MCF 10A (cell line): ENCODE measurements at regions not wholly inside any gene's neighbourhood (a gene's known extent, or its start where the extent isn't known, plus 50 kb on each side); places are given as distances from the start of the nearest gene placed in this dataset.
A peak's percentile ranks its signal among the peaks of the same experiment; 100 is the strongest.
"Not testable (repeated sequence)": the region's sequence is repeated elsewhere in the genome, so short reads cannot be mapped to it uniquely, and the experiment has no call there.

Source experiments
- BruUV-seq: library from RNA; stranded (reverse); fragments of 400-500 nt; replicated peaks from 2 replicates; lab custom pipeline; 2021; lab: Mats Ljungman, UMichigan
- CTCF ChIA-PET: fragments of 300-600 bp; sonication (Branson Sonifier 250); formaldehyde crosslinking; extraction: SDS; loops from one replicate; lab custom pipeline; 2021; ENCODE audit warnings: antibody characterized with exemption, inconsistent platforms; lab: Yijun Ruan, JAX
- POLR2A ChIA-PET: fragments of 300-600, 350-650 bp; sonication (Branson Sonifier 250); formaldehyde crosslinking; extraction: SDS; loops from one replicate; lab custom pipeline; 2020; ENCODE audit warnings: antibody characterized with exemption, inconsistent platforms; lab: Yijun Ruan, JAX
- DNase-seq: peaks from one replicate; pipeline ENCODE4 v3.0.0-alpha.2; 2018; ENCODE audit not compliant: unreplicated experiment
- H3K27ac Mint-ChIP-seq: one replicate; pipeline ENCODE4 v1.8.0; 2022; ENCODE audit warnings: mild to moderate bottlenecking, low read depth, mixed read lengths; ENCODE audit not compliant: unreplicated experiment
- H3K27me3 Mint-ChIP-seq: one replicate; pipeline ENCODE4 v1.8.0; 2022; ENCODE audit warnings: mixed read lengths; ENCODE audit not compliant: insufficient read depth, unreplicated experiment
- H3K36me3 Mint-ChIP-seq: one replicate; pipeline ENCODE4 v1.8.0; 2022; ENCODE audit warnings: mild to moderate bottlenecking, moderate library complexity, mixed read lengths; ENCODE audit not compliant: insufficient read depth, unreplicated experiment
- H3K4me1 Mint-ChIP-seq: one replicate; pipeline ENCODE4 v1.8.0; 2022; ENCODE audit warnings: mixed read lengths; ENCODE audit not compliant: insufficient read depth, unreplicated experiment
- H3K4me3 Mint-ChIP-seq: one replicate; pipeline ENCODE4 v1.8.0; 2022; ENCODE audit warnings: mild to moderate bottlenecking, moderate library complexity, mixed read lengths; ENCODE audit not compliant: unreplicated experiment
- H3K9me3 Mint-ChIP-seq: one replicate; pipeline ENCODE4 v1.8.0; 2022; ENCODE audit warnings: mixed read lengths; ENCODE audit not compliant: unreplicated experiment
- intact Hi-C: fragments of 100-400 bp; cut with micrococcal nuclease; formaldehyde crosslinking; loops from 2 replicates; pipeline ENCODE4 v1.14.1; 2022
- TF ChIP-seq, protein P1 (sequence below): fragments of 200-600 bp; IDR thresholded peaks from one replicate; pipeline ENCODE4 v1.8.0; 2022; ENCODE audit warnings: antibody characterized with exemption, mild to moderate bottlenecking; ENCODE audit not compliant: unreplicated experiment

DNA sequence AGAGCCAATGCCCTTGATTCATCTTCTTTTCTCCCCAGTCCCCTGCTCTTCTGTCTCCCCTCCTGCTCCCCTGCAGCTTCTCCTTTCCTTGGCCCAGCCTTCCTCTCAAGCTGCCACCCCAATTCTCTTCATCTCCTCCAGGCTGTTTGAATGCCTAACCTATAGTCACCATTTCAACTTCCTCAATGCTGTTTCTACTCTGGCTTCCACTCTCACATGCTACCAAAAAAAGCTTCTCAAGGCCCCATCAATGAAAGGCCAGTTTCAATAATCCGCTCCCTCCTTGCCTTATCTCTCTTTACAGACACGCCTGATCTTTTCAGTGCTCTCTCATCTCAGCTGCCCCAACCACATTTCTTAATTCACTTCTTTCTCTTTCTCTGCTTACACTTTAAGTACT lies 212.2 kb upstream of the GPR149 start:
- Mint-ChIP-seq H3K4me1 (no peaks in the 10 kb centered on the region), H3K4me3 (no peak overlapping the region), H3K27ac (no peak overlapping the region), H3K27me3 (no peaks in the 10 kb centered on the region), H3K9me3 (no peaks in the 10 kb centered on the region), H3K36me3 (no peaks in the 10 kb centered on the region)
- intact Hi-C loops = no loop called here
- POLR2A ChIA-PET = no interaction called here
- DNase-seq = no peak
- TF ChIP-seq, protein P1, sequence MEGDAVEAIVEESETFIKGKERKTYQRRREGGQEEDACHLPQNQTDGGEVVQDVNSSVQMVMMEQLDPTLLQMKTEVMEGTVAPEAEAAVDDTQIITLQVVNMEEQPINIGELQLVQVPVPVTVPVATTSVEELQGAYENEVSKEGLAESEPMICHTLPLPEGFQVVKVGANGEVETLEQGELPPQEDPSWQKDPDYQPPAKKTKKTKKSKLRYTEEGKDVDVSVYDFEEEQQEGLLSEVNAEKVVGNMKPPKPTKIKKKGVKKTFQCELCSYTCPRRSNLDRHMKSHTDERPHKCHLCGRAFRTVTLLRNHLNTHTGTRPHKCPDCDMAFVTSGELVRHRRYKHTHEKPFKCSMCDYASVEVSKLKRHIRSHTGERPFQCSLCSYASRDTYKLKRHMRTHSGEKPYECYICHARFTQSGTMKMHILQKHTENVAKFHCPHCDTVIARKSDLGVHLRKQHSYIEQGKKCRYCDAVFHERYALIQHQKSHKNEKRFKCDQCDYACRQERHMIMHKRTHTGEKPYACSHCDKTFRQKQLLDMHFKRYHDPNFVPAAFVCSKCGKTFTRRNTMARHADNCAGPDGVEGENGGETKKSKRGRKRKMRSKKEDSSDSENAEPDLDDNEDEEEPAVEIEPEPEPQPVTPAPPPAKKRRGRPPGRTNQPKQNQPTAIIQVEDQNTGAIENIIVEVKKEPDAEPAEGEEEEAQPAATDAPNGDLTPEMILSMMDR = no peak
- CTCF ChIA-PET = no interaction called here
- BruUV-seq = no TSS peak

DNA sequence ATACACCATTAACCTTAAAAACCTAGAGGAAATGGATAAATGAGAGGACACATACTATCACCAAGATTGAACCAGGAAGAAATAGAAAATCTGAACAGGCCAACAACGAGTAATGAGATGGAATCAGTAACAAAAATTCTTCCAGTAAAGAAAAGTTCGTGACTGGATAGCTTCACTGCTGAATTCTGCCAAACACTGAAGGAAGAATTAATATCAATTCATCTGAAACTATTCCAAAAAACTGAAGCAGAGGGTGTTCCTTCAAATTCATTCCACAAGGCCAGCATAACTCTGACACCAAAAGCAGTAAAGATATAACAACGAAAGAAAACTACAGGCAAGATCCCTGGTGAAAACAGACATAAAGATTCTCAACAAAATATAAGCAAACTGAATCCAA lies 195.8 kb upstream of the GPR149 start:
- H3K9me3 Mint-ChIP-seq = peaks cover under 1% of the 10 kb centered on the region
- no peak overlapping the region for H3K27ac Mint-ChIP-seq

GRCh38 chr3:154619621-154620020 lies 189.6 kb upstream of the GPR149 start:
- H3K27ac Mint-ChIP-seq, intact Hi-C loops, DNase-seq, CTCF ChIA-PET, H3K4me3 Mint-ChIP-seq, BruUV-seq, H3K36me3 Mint-ChIP-seq, H3K4me1 Mint-ChIP-seq, H3K27me3 Mint-ChIP-seq: not testable (repeated sequence)
- POLR2A ChIA-PET = interaction anchor here (0.6 kb wide), 1 partner anchor 41 kb away, joined by 4 read pairs; no protein-coding TSS in a partner anchor
- peaks cover 17% of the 10 kb centered on the region for H3K9me3 Mint-ChIP-seq

More for the DNA sequence above, 195.8 kb upstream of the GPR149 start:
- Mint-ChIP-seq H3K4me1 (no peaks in the 10 kb centered on the region), H3K4me3 (no peak overlapping the region), H3K27me3 (no peaks in the 10 kb centered on the region), H3K36me3 (no peaks in the 10 kb centered on the region)
- ChIA-PET CTCF (no interaction called here), POLR2A (interaction anchor here (0.7 kb wide), 1 partner anchor 1359 kb away, joined by 5 read pairs; no protein-coding TSS in a partner anchor)
- intact Hi-C loops = no loop called here
- DNase-seq = no peak
- TF ChIP-seq, protein P1 = no peak
- BruUV-seq = no TSS peak

DNA sequence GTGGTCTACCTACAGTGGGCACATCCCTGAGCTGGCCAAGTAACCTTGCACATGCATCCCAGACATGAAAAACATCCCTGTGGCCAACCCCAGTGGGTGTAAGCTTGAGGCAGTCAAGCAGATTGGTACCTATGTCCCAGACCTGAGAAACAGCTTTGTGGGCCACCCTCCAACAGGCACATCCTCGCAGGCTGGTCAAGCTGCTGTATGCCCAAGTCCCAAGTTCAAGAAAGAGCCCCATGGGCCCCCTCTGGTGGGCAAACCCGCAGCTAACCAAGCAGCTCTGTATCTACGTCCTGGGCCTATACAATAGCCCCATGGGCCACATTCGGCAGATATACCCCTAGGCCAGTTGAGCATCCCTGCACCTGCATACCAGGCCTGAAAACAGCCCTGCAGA lies 186.3 kb upstream of the GPR149 start:
- no peaks in the 10 kb centered on the region for H3K27me3 Mint-ChIP-seq
- BruUV-seq = no TSS peak
- H3K36me3 Mint-ChIP-seq = no peaks in the 10 kb centered on the region
- peaks cover 17% of the 10 kb centered on the region for H3K9me3 Mint-ChIP-seq
- ChIA-PET POLR2A (no interaction called here), CTCF (no interaction called here)
- H3K27ac Mint-ChIP-seq = no peak overlapping the region
- no peak for DNase-seq
- H3K4me3 Mint-ChIP-seq = no peak overlapping the region
- TF ChIP-seq, protein P1 = no peak
- intact Hi-C loops = no loop called here
- peaks cover 6% of the 10 kb centered on the region for H3K4me1 Mint-ChIP-seq

DNA sequence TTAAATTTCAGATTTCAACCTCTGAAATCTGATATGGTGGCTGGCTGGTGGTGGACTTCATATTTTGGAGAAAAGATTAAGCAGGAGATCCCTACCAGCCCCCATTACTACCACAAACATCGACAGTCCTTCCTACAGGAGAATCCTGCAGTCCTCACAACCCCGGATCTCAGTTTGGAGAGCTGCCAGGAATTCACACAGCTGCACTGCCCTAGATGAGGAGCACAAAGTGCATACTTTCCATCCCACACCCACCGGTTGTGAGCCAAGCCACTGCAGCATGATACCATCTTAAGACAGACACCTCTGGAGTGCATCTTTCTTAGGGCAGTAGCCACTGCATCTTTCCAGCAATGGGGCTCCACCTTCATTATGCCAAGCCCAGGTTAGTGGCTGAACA lies 185.5 kb upstream of the GPR149 start:
- ChIA-PET CTCF (no interaction called here), POLR2A (no interaction called here)
- Mint-ChIP-seq H3K9me3 (peaks cover 14% of the 10 kb centered on the region), H3K36me3 (no peaks in the 10 kb centered on the region), H3K27ac (no peak overlapping the region), H3K4me1 (peaks cover 6% of the 10 kb centered on the region), H3K27me3 (no peaks in the 10 kb centered on the region), H3K4me3 (no peak overlapping the region)
- BruUV-seq = no TSS peak
- intact Hi-C loops = no loop called here
- TF ChIP-seq, protein P1 = no peak
- DNase-seq = peak; percentile 21
